ENCODE measurements at regions not wholly inside any gene's neighbourhood (a gene's known extent, or its start where the extent isn't known, plus 50 kb on each side); places are given as distances from the start of the nearest gene placed in this dataset.

DNA sequence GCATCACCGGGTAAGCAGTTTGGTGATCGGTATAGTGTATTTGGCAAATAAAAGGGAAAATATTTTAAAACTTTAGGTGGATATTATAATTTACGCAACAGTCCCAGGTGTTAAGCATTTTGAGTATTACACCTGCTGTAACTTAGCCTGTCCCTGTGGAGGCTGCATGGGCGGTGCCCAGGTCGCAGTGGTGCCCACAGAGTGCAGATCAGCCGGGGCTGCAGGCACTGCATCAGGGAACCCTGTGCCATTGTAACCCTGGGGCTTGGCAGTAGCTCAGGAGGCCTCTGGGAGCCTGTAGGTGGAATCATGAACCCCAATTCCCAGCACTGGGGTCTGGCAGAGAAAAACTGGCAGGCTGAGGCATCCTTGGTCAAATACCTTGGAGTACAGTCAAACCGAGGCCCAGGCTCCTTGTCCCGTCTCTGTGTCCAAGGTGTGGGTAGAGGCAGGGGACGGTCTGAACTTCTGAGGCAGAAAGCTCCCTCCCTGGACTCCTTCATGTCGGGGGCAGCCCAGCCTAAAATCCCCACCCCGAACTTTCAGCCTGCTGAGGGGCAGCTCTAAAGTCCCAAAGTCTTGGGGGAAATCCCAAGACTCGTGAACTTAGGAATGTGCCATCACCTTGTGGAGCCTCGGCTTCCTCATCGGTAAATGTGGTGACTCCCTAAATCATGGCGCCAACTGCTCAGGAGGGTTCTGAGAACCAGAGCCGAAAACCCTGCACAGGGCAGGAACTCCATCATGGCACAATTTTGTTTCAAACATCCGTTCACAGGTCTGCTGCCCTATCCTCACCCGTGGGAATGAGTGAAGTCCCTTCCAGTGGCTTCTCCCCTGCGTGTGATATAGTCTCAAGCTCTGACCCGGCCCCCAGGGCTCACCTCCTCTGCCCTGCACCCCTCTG lies 85.7 kb downstream of the INHBB start:
- no peaks in the 10 kb centered on the region for H3K36me3 Mint-ChIP-seq (ENCODE audit: low read depth)
- intact Hi-C loops (cut with micrococcal nuclease) = no loop called here
- H3K27ac Mint-ChIP-seq = no peak overlapping the region
- H3K9me3 Mint-ChIP-seq = no peaks in the 10 kb centered on the region
- no peaks in the 10 kb centered on the region for H3K4me1 Mint-ChIP-seq (ENCODE audit: low read depth)
- DNase-seq (ENCODE audit: low spot score) = no peak
- H3K4me3 Mint-ChIP-seq (ENCODE audit: low read depth) = no peak overlapping the region
- peaks cover 3% of the 10 kb centered on the region for H3K27me3 Mint-ChIP-seq (ENCODE audit: low read depth)

DNA sequence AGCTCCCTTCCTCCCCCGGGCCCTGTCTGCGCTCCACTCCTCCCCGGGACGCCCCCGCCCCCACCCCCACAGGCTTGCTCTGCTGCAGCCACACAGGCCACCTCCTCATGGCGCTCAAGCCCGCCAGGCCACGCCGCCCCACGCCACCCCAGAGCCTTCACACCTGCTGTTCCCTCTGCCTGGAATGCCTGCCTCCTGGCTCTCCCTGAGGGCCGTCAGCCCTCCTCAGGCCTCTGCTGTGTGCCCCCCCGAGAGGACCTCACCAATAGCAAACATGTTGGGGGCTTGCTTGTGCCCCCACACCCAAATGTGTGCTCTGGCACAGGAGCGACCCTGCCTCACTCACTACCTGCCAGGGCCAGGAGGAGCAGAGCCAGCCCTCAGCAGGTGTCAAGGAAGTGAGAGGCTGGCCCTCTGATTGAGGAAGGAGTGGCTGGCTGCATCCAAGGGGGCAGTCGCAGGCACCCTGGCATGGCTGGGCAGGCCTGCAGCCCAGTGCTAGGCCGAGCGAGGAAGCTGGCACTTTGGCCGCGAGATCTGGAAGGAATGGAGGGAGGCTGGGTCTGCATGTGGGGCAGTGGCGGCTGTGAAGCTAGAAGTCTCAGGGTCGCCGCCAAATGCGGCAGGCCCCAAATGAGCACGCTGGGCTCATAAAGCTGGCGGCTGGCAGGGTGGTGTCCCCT lies 86.5 kb downstream of the INHBB start:
- H3K4me3 Mint-ChIP-seq (ENCODE audit: low read depth) = no peak overlapping the region
- DNase-seq (ENCODE audit: low spot score) = no peak
- no peaks in the 10 kb centered on the region for H3K36me3 Mint-ChIP-seq (ENCODE audit: low read depth)
- no peaks in the 10 kb centered on the region for H3K9me3 Mint-ChIP-seq
- no peaks in the 10 kb centered on the region for H3K4me1 Mint-ChIP-seq (ENCODE audit: low read depth)
- H3K27me3 Mint-ChIP-seq (ENCODE audit: low read depth) = peaks cover 4% of the 10 kb centered on the region
- H3K27ac Mint-ChIP-seq = no peak overlapping the region
- intact Hi-C loops (cut with micrococcal nuclease) = no loop called here

DNA sequence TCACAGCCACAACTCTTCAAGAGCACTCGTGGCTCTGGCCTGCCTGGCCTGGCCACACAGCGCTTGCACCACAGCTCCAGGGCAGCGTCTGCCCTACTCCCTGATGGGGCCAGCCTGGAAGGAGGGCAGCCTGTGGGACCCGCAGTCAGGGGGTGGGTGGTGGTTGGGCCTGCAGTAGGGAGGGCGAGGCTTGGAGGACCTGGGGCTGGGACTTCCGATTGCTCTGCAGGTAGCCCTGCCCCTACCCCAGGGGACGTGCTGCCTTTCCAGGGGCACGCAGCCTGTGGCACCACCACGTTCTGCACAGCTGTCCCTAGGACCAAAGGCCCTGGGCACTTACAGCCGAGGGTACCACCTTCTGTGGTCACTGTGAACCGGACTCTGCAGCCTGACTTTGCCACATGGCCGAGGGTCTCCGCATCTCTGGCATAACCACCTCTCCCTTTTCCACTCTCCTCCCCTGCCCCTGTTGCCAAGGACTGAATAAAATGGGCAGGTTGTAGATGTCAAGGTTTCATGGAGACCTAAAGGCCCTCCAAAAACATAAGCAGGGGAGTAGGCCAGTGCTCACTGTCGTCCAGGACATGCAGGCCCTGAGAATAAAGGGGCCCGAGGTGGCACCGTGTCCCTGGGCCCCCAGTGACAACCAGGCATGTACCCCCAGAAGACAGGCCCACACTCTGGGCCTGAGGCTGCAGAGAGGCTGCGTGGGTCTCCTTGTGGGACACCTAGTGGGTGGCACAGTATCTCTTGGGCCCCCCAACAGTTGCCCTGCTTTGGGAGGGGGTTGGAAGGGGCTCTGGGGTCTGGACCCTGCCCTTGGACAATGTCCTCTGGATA lies 87.3 kb downstream of the INHBB start:
- Mint-ChIP-seq H3K27ac (no peak overlapping the region), H3K4me3 (ENCODE audit: low read depth) (no peak overlapping the region), H3K27me3 (ENCODE audit: low read depth) (peaks cover 3% of the 10 kb centered on the region), H3K4me1 (ENCODE audit: low read depth) (no peaks in the 10 kb centered on the region), H3K9me3 (no peaks in the 10 kb centered on the region), H3K36me3 (ENCODE audit: low read depth) (no peaks in the 10 kb centered on the region)
- intact Hi-C loops (cut with micrococcal nuclease) = no loop called here
- DNase-seq (ENCODE audit: low spot score) = no peak

- intact Hi-C loops (cut with micrococcal nuclease) = no loop called here
- Mint-ChIP-seq H3K27me3 (ENCODE audit: low read depth) (peaks cover 4% of the 10 kb centered on the region), H3K27ac (no peak overlapping the region), H3K9me3 (no peaks in the 10 kb centered on the region), H3K4me3 (ENCODE audit: low read depth) (no peak overlapping the region), H3K36me3 (ENCODE audit: low read depth) (no peaks in the 10 kb centered on the region), H3K4me1 (ENCODE audit: low read depth) (no peaks in the 10 kb centered on the region)
- DNase-seq (ENCODE audit: low spot score) = no peak
Measured at GRCh38 chr2:120433816-120434290, 87.9 kb downstream of the INHBB start.

DNA sequence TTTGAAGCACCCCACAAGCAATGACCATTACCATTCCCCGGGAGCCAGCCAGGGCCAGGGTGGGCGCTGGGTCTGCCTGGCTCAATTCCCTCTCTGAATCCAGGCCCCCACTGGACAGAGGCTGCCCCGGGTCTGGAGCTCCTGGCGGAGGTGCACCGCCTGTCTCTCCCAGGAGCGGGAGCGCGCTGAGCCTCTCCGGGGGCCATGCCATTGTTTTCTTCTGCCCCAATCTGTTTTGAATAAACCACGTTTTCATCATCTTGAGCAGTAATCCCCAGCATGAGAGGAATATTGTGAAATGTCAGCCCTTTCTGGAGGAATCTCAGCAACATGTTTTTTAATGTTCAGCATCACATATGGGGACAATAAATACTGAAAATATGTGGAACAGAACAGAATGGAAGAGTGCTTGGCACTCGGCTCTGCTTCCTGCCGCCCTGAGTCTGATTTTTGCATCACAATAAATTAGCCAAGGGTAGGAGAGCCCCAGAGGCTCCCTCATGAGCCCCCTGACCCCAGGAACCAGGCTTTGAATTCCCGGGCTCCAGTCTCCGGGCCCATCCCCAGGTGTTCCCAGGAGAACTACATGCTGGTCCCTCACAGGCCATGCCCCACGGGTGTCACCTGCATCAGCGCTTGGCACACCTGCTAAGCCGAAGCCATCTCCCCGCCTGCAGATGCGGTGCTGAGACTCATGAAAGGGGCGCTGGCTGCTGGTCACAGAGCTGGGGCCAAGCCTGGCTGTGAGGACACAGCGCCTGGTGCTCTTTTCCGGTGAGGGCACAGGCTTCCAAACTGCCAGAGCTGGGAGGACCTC lies 88.8 kb downstream of the INHBB start:
- no peaks in the 10 kb centered on the region for H3K36me3 Mint-ChIP-seq (ENCODE audit: low read depth)
- no peak for DNase-seq (ENCODE audit: low spot score)
- H3K4me1 Mint-ChIP-seq (ENCODE audit: low read depth) = no peaks in the 10 kb centered on the region
- no peaks in the 10 kb centered on the region for H3K9me3 Mint-ChIP-seq
- intact Hi-C loops (cut with micrococcal nuclease) = no loop called here
- H3K27ac Mint-ChIP-seq = no peak overlapping the region
- H3K27me3 Mint-ChIP-seq (ENCODE audit: low read depth) = peaks cover 12% of the 10 kb centered on the region
- H3K4me3 Mint-ChIP-seq (ENCODE audit: low read depth) = no peak overlapping the region

DNA sequence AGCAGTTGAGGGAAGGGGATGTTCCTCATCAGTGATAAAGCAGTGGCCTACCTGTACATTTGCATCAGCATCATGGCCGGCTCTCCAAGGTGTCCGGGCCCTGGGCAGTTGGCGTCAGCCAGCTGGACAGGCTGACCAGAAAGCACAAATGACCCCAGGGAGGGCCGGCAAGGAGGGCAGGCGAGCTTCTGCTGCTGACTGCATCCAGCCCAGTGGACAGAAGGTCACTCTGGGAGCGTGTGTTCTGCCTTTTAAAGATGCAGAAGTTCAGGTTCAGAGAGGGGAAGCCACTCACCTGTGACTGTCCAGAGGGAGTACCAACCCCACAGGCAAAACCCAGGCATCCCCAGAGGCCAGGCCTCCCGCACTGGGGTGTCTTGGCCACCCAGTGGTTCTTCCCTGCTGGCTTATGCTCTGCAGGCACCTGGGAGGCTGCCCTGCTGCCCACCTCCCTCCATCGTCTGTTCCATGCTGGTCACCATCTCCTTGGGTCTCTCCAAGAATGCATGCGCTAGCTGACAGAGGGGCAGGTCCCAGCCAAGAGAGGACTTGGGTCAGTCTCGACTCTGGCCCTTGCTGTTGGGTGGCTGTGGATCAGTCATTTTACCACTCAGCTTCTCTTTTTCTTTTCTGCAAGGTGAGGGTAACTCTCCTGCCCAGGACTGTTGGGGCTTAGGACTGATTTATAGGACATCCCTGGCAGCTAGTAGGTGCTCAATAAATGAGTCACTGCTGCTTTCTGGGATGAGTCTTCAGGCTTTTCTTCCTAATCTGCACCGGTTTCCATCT lies 89.9 kb downstream of the INHBB start:
- Mint-ChIP-seq H3K27ac (no peak overlapping the region), H3K9me3 (no peaks in the 10 kb centered on the region), H3K36me3 (ENCODE audit: low read depth) (no peaks in the 10 kb centered on the region), H3K4me1 (ENCODE audit: low read depth) (no peaks in the 10 kb centered on the region), H3K4me3 (ENCODE audit: low read depth) (no peak overlapping the region), H3K27me3 (ENCODE audit: low read depth) (peaks cover 24% of the 10 kb centered on the region)
- intact Hi-C loops (cut with micrococcal nuclease) = no loop called here
- DNase-seq (ENCODE audit: low spot score) = no peak

DNA sequence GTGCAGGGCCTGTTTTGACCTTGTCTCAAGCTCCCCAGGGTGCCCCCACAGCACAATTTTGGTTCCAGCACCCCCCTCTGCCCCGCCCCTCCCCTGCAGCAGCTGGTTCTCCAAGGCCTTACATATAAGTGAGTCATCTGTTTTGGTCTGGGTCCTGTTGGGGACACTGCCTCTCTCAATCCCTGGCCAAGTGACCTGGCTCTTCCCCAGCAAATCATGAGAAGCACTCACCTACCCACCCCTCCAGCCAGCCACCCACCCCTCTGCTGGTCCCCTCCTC lies 90.5 kb downstream of the INHBB start:
- Mint-ChIP-seq H3K4me3 (ENCODE audit: low read depth) (no peak overlapping the region), H3K36me3 (ENCODE audit: low read depth) (no peaks in the 10 kb centered on the region), H3K27me3 (ENCODE audit: low read depth) (peaks cover 29% of the 10 kb centered on the region), H3K9me3 (no peaks in the 10 kb centered on the region), H3K27ac (no peak overlapping the region), H3K4me1 (ENCODE audit: low read depth) (no peaks in the 10 kb centered on the region)
- intact Hi-C loops (cut with micrococcal nuclease) = no loop called here
- DNase-seq (ENCODE audit: low spot score) = no peak

DNA sequence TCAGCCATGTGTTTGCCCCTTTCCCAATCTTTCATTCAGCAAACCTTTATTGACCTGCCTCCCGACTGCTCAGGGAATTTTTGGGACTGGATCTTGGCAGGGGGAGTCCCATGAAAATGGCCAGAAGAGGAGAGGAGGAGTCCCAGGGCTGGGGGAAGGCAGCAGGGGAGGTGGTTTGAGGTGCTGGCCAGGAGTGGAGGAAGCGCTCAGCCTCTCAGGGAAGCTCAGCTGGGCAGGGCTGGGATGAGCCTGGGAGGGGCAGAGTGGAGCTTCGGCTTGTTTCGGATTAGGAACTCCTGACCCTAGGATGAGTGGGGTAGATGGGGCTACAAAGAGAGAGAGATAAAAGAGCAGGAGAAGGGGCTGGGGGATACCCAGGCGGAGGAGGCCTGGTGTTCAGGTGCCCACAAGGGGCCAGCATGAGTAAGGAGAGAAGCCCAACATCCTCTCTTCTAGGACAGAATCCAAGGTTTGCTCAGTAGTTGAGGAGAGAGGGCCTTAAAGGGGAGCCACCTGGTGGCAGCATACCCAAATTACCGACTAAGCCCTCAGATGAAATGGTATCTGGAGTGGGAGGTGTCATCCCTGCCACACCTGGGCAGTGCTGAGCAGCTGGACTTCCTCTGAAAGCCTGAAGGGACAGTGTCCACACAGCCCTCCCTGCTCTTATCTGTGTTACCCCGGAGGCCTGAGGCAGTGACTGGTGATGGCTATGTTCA lies 91.1 kb downstream of the INHBB start:
- no peak overlapping the region for H3K4me3 Mint-ChIP-seq (ENCODE audit: low read depth)
- H3K9me3 Mint-ChIP-seq = no peaks in the 10 kb centered on the region
- intact Hi-C loops (cut with micrococcal nuclease) = no loop called here
- H3K27me3 Mint-ChIP-seq (ENCODE audit: low read depth) = peaks cover 36% of the 10 kb centered on the region
- H3K36me3 Mint-ChIP-seq (ENCODE audit: low read depth) = no peaks in the 10 kb centered on the region
- H3K27ac Mint-ChIP-seq = no peak overlapping the region
- DNase-seq (ENCODE audit: low spot score) = no peak
- H3K4me1 Mint-ChIP-seq (ENCODE audit: low read depth) = no peaks in the 10 kb centered on the region

DNA sequence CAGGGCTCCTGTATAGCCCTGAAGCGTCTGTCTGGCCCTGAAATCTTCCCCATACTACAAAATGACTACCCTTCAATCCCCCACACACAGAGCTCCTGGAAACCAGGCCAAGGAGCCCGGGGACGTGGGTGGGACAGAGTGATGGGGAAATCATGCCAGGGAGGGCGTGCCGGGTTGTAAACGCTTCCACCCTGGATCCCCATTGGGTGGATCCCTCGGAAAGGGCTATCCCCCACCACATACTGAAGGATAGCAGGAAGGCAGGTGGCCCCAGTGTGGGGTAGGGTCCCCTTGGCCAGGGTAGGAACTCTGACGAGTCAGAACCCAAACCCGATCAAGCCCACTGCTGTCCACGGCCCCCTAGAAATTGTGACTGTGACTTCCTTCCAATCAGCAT lies 91.7 kb downstream of the INHBB start:
- Mint-ChIP-seq H3K27ac (no peak overlapping the region), H3K27me3 (ENCODE audit: low read depth) (peaks cover 40% of the 10 kb centered on the region), H3K36me3 (ENCODE audit: low read depth) (no peaks in the 10 kb centered on the region), H3K4me3 (ENCODE audit: low read depth) (no peak overlapping the region), H3K4me1 (ENCODE audit: low read depth) (no peaks in the 10 kb centered on the region), H3K9me3 (no peaks in the 10 kb centered on the region)
- DNase-seq (ENCODE audit: low spot score) = no peak
- intact Hi-C loops (cut with micrococcal nuclease) = no loop called here

- H3K36me3 Mint-ChIP-seq (ENCODE audit: low read depth) = no peaks in the 10 kb centered on the region
- H3K27ac Mint-ChIP-seq = no peak overlapping the region
- peaks cover 2% of the 10 kb centered on the region for H3K4me1 Mint-ChIP-seq (ENCODE audit: low read depth)
- intact Hi-C loops (cut with micrococcal nuclease) = no loop called here
- DNase-seq (ENCODE audit: low spot score) = no peak
- no peak overlapping the region for H3K4me3 Mint-ChIP-seq (ENCODE audit: low read depth)
- no peaks in the 10 kb centered on the region for H3K9me3 Mint-ChIP-seq
- peaks cover 47% of the 10 kb centered on the region for H3K27me3 Mint-ChIP-seq (ENCODE audit: low read depth)
Measured at GRCh38 chr2:120438301-120439066, 92.5 kb downstream of the INHBB start.

DNA sequence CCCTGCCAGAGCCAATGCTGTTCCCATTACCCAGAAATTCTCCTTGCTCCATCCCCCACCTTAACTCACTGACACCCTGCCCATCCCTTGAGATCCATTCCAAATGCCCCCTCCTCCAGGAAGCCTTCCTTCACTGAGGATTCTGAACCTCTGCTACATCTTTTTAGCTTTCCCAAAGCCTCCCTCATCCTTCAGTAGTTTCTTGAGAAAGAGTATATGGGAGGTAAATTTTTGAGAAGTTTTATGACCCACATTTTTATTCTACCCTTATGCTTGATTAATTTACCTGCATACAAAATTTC lies 93.1 kb downstream of the INHBB start:
- intact Hi-C loops (cut with micrococcal nuclease) = no loop called here
- H3K4me3 Mint-ChIP-seq (ENCODE audit: low read depth) = no peak overlapping the region
- no peaks in the 10 kb centered on the region for H3K9me3 Mint-ChIP-seq
- no peak overlapping the region for H3K27ac Mint-ChIP-seq
- DNase-seq (ENCODE audit: low spot score) = no peak
- H3K36me3 Mint-ChIP-seq (ENCODE audit: low read depth) = no peaks in the 10 kb centered on the region
- H3K4me1 Mint-ChIP-seq (ENCODE audit: low read depth) = peaks cover 2% of the 10 kb centered on the region
- peaks cover 52% of the 10 kb centered on the region for H3K27me3 Mint-ChIP-seq (ENCODE audit: low read depth)

All from activated T-helper 2 cell treated with anti-CD3 and anti-CD28 coated beads, Interferon-gamma antibody, Interleukin-2, Interleukin-4, amounts not matched to agents 10 μg/mL and 5 μg/mL and 100 μg/mL, durations not matched to agents 14 hours and 24 hours and 36 hours (primary cell).